HepG2 (cell line): ENCODE measurements at regions not wholly inside any gene's neighbourhood (a gene's known extent, or its start where the extent isn't known, plus 50 kb on each side); places are given as distances from the start of the nearest gene placed in this dataset.

Experiments used
- ATM ChIP-seq: fragments of 450-650 bp; IDR thresholded peaks from 2 replicates; pipeline ENCODE4 v1.7.1; 2017; ENCODE audit warnings: mild to moderate bottlenecking, borderline replicate concordance
- BRCA1 ChIP-seq: sonication (generic); formaldehyde crosslinking; IDR thresholded peaks from 2 replicates; pipeline ENCODE4 v1.4.0; 2020; ENCODE audit warnings: missing genetic modification reagents
- CCAR2 ChIP-seq: fragments of 200-400 bp; formaldehyde crosslinking; optimal IDR thresholded peaks from 2 replicates; pipeline ENCODE3; 2018; ENCODE audit warnings: low read depth, mild to moderate bottlenecking, low read length, moderate library complexity
- ERF ChIP-seq: IDR thresholded peaks from 2 replicates; pipeline ENCODE4 v1.6.1; 2018; ENCODE audit warnings: missing biosample characterization, missing genetic modification reagents
- EZH2 ChIP-seq: conservative IDR thresholded peaks from 2 replicates; pipeline ENCODE4 v1.6.1; 2012; ENCODE audit warnings: mild to moderate bottlenecking, low read depth, low read length, moderate library complexity
- FOXP1 ChIP-seq, 2 experiments: fragments of 450-650 bp in 1 of 2; IDR thresholded peaks; 2 replicates each; pipeline ENCODE4 v1.6.1; 2017 to 2018; ENCODE audit warnings: antibody characterized with exemption in 1 of 2
- FUBP1 ChIP-seq: sonication (generic); formaldehyde crosslinking; IDR thresholded peaks from 2 replicates; pipeline ENCODE4 v1.5.1; 2020; ENCODE audit warnings: missing genetic modification reagents, mild to moderate bottlenecking, borderline replicate concordance
- GTF2F1 ChIP-seq: fragments of 150-350 bp; IDR thresholded peaks from 2 replicates; pipeline ENCODE4 v1.6.1; 2014; ENCODE audit warnings: low read length
- KLF6 ChIP-seq: IDR thresholded peaks from 2 replicates; pipeline ENCODE4 v1.8.0; 2016; ENCODE audit warnings: missing biosample characterization, missing genetic modification reagents
- NFE2 ChIP-seq: sonication (generic); formaldehyde crosslinking; IDR thresholded peaks from 2 replicates; pipeline ENCODE4 v1.4.0; 2020; ENCODE audit warnings: missing genetic modification reagents
- ONECUT2 ChIP-seq: sonication (generic); formaldehyde crosslinking; IDR thresholded peaks from 2 replicates; pipeline ENCODE4 v1.4.0; 2020; ENCODE audit warnings: missing genetic modification reagents
- PHB2 ChIP-seq: fragments of 450-650 bp; IDR thresholded peaks from 2 replicates; pipeline ENCODE4 v1.6.1; 2018; ENCODE audit not compliant: partially characterized antibody
- RAD21 ChIP-seq: fragments of 450-650 bp; formaldehyde crosslinking; IDR thresholded peaks from 2 replicates; pipeline ENCODE4 v1.5.0; 2020; ENCODE audit warnings: mild to moderate bottlenecking
- RNF2 ChIP-seq: fragments of 450-650 bp; conservative IDR thresholded peaks from 2 replicates; pipeline ENCODE4 v1.6.1; 2016; ENCODE audit warnings: low read depth
- ZFX ChIP-seq: sonication (generic); formaldehyde crosslinking; IDR thresholded peaks from 2 replicates; pipeline ENCODE4 v1.4.0; 2020; ENCODE audit warnings: mild to moderate bottlenecking, low read depth, missing genetic modification reagents, moderate library complexity
- ZNF772 ChIP-seq: sonication (generic); formaldehyde crosslinking; IDR thresholded peaks from 2 replicates; pipeline ENCODE4 v1.5.0; 2020; ENCODE audit warnings: mild to moderate bottlenecking, missing genetic modification reagents
- ZNF790 ChIP-seq: sonication (generic); formaldehyde crosslinking; IDR thresholded peaks from 2 replicates; pipeline ENCODE4 v1.8.0; 2022; ENCODE audit warnings: missing genetic modification reagents, mild to moderate bottlenecking, borderline replicate concordance
- TF ChIP-seq, protein P1 (sequence below): fragments of 450-650 bp; IDR thresholded peaks from 2 replicates; pipeline ENCODE4 v1.6.1; 2017
- TF ChIP-seq, protein P2 (sequence below): IDR thresholded peaks from 2 replicates; pipeline ENCODE4 v1.6.1; 2016; ENCODE audit warnings: mild to moderate bottlenecking
- TF ChIP-seq, protein P3 (sequence below): sonication (generic); formaldehyde crosslinking; IDR thresholded peaks from 2 replicates; pipeline ENCODE4 v1.9.0; 2021; ENCODE audit warnings: missing genetic modification reagents, borderline replicate concordance

GRCh38 chr16:7871979-7872378 lies 539.3 kb downstream of the RBFOX1 start (continued):
- no peak for TF ChIP-seq ZFX
- no peak for TF ChIP-seq RAD21 (CRISPR knock-in tag)
- no peak for TF ChIP-seq CCAR2
- peak; percentile 55 for TF ChIP-seq PHB2
- TF ChIP-seq ZNF772 (CRISPR knock-in tag), result no peak
- TF ChIP-seq BRCA1 (CRISPR knock-in tag), result no peak
- no peak for TF ChIP-seq KLF6 (CRISPR knock-in tag)
- no peak for TF ChIP-seq FUBP1 (CRISPR knock-in tag)
- no peak for TF ChIP-seq GTF2F1
- no peak for TF ChIP-seq NFE2
- TF ChIP-seq, protein P1, sequence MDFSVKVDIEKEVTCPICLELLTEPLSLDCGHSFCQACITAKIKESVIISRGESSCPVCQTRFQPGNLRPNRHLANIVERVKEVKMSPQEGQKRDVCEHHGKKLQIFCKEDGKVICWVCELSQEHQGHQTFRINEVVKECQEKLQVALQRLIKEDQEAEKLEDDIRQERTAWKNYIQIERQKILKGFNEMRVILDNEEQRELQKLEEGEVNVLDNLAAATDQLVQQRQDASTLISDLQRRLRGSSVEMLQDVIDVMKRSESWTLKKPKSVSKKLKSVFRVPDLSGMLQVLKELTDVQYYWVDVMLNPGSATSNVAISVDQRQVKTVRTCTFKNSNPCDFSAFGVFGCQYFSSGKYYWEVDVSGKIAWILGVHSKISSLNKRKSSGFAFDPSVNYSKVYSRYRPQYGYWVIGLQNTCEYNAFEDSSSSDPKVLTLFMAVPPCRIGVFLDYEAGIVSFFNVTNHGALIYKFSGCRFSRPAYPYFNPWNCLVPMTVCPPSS, result 0 out of 2 replicates have a peak, but pooled peaks have one; percentile 79
- no peak for TF ChIP-seq ZNF790
- TF ChIP-seq FOXP1 (IDR thresholded peaks at IDR 0.05), result 0 out of 2 replicates have a peak, but pooled peaks have one; percentile 25
- no peak for TF ChIP-seq FOXP1 (CRISPR knock-in tag; IDR thresholded peaks at IDR 0.05)
- TF ChIP-seq, protein P2, sequence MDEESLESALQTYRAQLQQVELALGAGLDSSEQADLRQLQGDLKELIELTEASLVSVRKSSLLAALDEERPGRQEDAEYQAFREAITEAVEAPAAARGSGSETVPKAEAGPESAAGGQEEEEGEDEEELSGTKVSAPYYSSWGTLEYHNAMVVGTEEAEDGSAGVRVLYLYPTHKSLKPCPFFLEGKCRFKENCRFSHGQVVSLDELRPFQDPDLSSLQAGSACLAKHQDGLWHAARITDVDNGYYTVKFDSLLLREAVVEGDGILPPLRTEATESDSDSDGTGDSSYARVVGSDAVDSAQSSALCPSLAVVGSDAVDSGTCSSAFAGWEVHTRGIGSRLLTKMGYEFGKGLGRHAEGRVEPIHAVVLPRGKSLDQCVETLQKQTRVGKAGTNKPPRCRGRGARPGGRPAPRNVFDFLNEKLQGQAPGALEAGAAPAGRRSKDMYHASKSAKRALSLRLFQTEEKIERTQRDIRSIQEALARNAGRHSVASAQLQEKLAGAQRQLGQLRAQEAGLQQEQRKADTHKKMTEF, result no peak
- TF ChIP-seq ERF, result no peak
- 0 out of 2 replicates have a peak, but pooled peaks have one; percentile 28 for TF ChIP-seq ATM
- TF ChIP-seq, protein P3, sequence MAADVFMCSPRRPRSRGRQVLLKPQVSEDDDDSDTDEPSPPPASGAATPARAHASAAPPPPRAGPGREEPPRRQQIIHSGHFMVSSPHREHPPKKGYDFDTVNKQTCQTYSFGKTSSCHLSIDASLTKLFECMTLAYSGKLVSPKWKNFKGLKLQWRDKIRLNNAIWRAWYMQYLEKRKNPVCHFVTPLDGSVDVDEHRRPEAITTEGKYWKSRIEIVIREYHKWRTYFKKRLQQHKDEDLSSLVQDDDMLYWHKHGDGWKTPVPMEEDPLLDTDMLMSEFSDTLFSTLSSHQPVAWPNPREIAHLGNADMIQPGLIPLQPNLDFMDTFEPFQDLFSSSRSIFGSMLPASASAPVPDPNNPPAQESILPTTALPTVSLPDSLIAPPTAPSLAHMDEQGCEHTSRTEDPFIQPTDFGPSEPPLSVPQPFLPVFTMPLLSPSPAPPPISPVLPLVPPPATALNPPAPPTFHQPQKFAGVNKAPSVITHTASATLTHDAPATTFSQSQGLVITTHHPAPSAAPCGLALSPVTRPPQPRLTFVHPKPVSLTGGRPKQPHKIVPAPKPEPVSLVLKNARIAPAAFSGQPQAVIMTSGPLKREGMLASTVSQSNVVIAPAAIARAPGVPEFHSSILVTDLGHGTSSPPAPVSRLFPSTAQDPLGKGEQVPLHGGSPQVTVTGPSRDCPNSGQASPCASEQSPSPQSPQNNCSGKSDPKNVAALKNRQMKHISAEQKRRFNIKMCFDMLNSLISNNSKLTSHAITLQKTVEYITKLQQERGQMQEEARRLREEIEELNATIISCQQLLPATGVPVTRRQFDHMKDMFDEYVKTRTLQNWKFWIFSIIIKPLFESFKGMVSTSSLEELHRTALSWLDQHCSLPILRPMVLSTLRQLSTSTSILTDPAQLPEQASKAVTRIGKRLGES, result no peak
- TF ChIP-seq EZH2, result no peak
- no peak for TF ChIP-seq ONECUT2 (CRISPR knock-in tag)
- TF ChIP-seq RNF2, result no peak
- TF ChIP-seq, all 625 proteins: peak for 11
